Mucosa of descending colon (tissue), 3 donors: ENCODE measurements at regions not wholly inside any gene's neighbourhood (a gene's known extent, or its start where the extent isn't known, plus 50 kb on each side); places are given as distances from the start of the nearest gene placed in this dataset.

Experiments used
- ATAC-seq: fragments of 200-7000 bp; cut with Tn5 transposase; one replicate; pipeline ENCODE4 v1.9.1; 2020; ENCODE audit warnings: mild to moderate bottlenecking, moderate library complexity
- DNase-seq, 3 donors: peaks; one replicate each; pipeline ENCODE4 v3.0.0-alpha.2; 2020
- H3K36me3 ChIP-seq: fragments of 200-600 bp; one replicate; pipeline ENCODE4 v1.8.0; 2021; ENCODE audit warnings: low read depth, mild to moderate bottlenecking
- H3K4me1 ChIP-seq: fragments of 200-600 bp; one replicate; pipeline ENCODE4 v1.8.0; 2021; ENCODE audit warnings: low read depth, mild to moderate bottlenecking
- H3K4me3 ChIP-seq: fragments of 200-600 bp; one replicate; pipeline ENCODE4 v1.8.0; 2021; ENCODE audit warnings: mild to moderate bottlenecking
- H3K9me3 ChIP-seq: fragments of 200-600 bp; one replicate; pipeline ENCODE4 v1.8.0; 2021; ENCODE audit warnings: mild to moderate bottlenecking
- CTCF ChIP-seq: fragments of 200-600 bp; IDR thresholded peaks from one replicate; pipeline ENCODE4 v1.8.0; 2022; ENCODE audit warnings: antibody characterized with exemption, mild to moderate bottlenecking
- intact Hi-C, 2 donors: fragments of 100-400 bp; cut with DNase I in 1 of 2; cut with micrococcal nuclease in 1 of 2; formaldehyde crosslinking; loops; one replicate each; pipeline versions ENCODE4 v1.11.0 to v1.11.1; 2022; cut with DNase I, micrococcal nuclease
- donor health status: DM: no; HTN: no; CAD: no; lungs with moderate emphysema.
- donor health status: DM: no; HTN: no; CAD: no.
- donor health status: DM: no; HTN: yes; CAD: no.

- no peaks in the 10 kb centered on the region for H3K36me3 ChIP-seq
- no peaks in the 10 kb centered on the region for H3K9me3 ChIP-seq
- H3K4me1 ChIP-seq: no peaks in the 10 kb centered on the region
- H3K4me3 ChIP-seq: no peak overlapping the region
- DNase-seq: no peak
- ATAC-seq: no peak
- intact Hi-C loops: no loop called here
- no peak for TF ChIP-seq CTCF
Observed at GRCh38 chr1:22282364-22282995, 139.6 kb upstream of the WNT4 start.

GRCh38 chr1:22283596-22283995 is 140.7 kb upstream of the WNT4 start:
- TF ChIP-seq CTCF: no peak
- DNase-seq (no peak), ATAC-seq (no peak)
- no peaks in the 10 kb centered on the region for H3K9me3 ChIP-seq
- H3K4me3 ChIP-seq: no peak overlapping the region
- intact Hi-C loops: no loop called here
- H3K4me1 ChIP-seq: no peaks in the 10 kb centered on the region
- H3K36me3 ChIP-seq: no peaks in the 10 kb centered on the region

- ATAC-seq (no peak), DNase-seq (no peak)
- intact Hi-C loops: no loop called here
- no peaks in the 10 kb centered on the region for H3K36me3 ChIP-seq
- TF ChIP-seq CTCF: no peak
- H3K4me3 ChIP-seq: no peak overlapping the region
- no peaks in the 10 kb centered on the region for H3K4me1 ChIP-seq
- no peaks in the 10 kb centered on the region for H3K9me3 ChIP-seq
Observed at GRCh38 chr1:22284236-22284635, 141.3 kb upstream of the WNT4 start.

- intact Hi-C loops: no loop called here
- DNase-seq (no peak), ATAC-seq (no peak)
- H3K36me3 ChIP-seq: no peaks in the 10 kb centered on the region
- no peaks in the 10 kb centered on the region for H3K4me1 ChIP-seq
- no peaks in the 10 kb centered on the region for H3K9me3 ChIP-seq
- TF ChIP-seq CTCF: no peak
- H3K4me3 ChIP-seq: no peak overlapping the region
Observed at GRCh38 chr1:22284906-22285548, 142.1 kb upstream of the WNT4 start.

- Histone ChIP-seq H3K36me3 (no peaks in the 10 kb centered on the region), H3K4me1 (no peaks in the 10 kb centered on the region), H3K4me3 (no peak overlapping the region), H3K9me3 (no peaks in the 10 kb centered on the region)
- no peak for TF ChIP-seq CTCF
- intact Hi-C loops: no loop called here
- no peak for DNase-seq
- no peak for ATAC-seq
Observed at GRCh38 chr1:22285549-22286396, 142.9 kb upstream of the WNT4 start.
